GM18868 (cell line): ENCODE measurements at regions not wholly inside any gene's neighbourhood (a gene's known extent, or its start where the extent isn't known, plus 50 kb on each side); places are given as distances from the start of the nearest gene placed in this dataset.

ENCODE experiments used
- ATAC-seq: cut with Tn5 transposase; IDR thresholded peaks from one replicate; pipeline ENCODE4 v1.9.1; 2021; ENCODE audit warnings: mild to moderate bottlenecking, moderate library complexity; ENCODE audit not compliant: unreplicated experiment

DNA sequence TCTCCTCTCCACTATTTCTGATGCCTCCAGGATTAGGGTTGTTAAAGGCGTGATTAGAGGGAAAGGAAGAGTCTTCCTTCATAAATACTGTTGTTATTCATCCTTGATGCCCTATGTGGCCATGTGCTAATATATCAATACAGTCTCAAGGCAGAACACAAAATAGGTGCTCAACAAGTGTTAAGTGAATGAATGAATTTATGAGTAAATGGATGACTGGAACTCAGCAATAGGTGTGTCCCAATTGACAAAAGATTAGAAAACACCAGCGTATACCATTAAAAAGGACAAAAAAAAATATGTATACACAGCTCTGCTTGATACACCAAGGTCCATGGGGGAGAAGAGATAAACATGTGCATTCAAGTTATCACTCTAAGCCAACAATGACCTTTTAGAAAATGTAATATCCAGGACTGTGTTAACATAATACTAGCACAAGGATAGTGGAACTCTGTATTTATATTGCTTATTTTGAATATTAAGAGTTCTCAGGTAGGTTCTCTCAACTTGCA, 171.2 kb upstream of the MYLIP start:
- ATAC-seq: no peak

DNA sequence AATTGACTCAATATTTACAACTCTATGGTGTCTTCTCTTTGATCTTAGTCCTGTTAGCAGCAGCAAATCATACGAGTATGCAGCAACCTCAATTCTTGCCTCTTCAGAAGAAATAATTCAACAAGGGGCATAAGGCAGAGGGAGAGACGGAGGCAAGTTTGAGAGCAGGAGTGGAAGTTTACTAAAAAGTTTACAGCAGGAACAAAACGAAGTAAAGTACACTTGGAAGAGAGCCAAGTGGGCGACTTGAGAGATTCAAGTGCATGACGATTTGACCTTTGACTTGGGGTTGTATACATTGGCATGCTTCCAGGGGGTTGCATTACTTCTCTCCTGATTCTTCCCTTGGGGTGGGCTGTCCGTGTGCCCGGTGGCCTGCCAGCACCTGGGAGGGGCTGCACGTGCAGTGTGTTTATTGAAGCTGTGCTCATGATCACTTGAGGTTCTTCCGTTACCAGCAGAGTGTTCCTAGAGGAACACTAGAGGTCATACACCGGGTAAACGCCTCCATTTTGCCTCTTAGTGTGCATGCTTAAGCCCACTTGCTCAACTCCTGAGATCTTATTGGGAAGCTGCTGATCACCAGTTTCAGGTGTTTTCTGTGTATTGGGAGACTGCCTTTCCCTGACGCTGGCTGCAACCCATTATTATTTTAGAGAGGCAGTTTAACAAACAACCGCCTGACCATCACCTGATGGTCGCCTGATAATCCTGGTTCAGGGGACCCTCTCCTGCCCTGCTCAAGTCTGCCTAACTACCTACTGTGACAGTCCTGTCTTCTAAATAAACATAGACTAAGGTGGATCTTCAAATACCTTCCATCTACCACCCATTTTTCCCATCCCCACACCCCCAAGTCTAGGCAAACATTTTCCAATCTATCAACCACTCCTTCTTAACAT, 172.4 kb upstream of the MYLIP start:
- no peak for ATAC-seq

DNA sequence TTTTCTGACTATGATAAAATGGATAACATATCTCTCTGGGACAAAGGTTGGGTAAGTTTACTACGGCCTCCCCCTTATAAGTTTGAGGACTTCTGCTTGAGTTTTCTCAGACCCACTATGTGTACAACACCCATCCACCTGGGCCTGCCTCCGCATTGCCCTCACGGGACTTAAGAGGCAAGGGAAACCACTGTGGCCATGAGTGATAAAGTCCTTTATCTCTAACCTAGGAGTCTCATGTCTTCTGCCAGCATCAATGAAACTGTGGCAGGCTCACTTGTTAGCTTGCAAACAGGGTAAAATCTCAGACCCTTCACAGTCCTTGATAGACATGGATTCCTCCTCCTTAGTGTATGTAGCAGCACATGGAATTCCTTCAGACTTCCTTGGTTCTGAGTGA, 173.4 kb upstream of the MYLIP start:
- ATAC-seq: no peak

GRCh38 chr6:15953152-15953880, 175.6 kb upstream of the MYLIP start:
- ATAC-seq: no peak

DNA sequence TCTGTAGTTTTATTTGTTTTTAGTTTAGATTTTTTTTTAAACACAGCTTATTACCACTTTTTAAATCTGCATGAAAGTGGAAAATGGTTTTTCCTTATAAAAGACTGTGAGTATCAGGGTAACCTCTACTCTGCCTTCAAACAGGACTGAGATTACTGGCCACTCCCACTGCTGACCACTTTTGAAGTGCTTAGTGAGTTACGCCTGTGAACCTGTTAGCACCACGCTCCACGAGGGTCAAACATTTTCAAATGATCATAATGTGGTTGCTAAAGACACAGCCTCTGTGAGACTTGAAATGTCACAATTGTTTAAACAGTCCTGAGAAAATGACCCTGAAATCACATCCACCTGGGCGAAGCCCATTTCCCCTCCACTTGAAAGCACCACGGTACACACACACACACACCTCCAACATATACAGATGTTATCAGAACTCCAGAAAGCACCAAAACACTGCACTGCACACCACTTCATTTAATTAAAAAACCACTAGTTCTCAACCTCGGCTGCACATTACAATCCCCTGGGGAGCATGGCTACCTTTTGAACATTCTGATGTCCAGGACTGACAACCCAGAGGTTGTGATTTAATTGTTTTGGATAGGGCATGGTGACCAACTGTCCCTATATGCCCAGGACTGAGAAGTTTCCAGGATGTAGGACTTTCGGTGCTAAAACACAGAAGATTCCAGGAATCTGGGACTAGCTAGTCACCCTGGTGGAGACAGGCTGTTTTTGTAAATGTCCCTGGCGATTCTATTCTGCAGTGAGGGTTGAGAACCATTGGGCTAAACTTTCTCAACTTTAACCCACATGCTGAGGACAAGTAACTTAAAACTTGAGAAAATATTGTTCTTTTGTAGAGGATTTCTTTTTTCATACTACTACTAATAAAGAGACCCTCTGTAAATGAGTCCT, 176.4 kb upstream of the MYLIP start:
- ATAC-seq: peak; percentile 56

- ATAC-seq: no peak
Measured at GRCh38 chr6:15950962-15951569, 177.8 kb upstream of the MYLIP start.

- ATAC-seq: no peak
Measured at GRCh38 chr6:15949982-15950381, 178.9 kb upstream of the MYLIP start.

DNA sequence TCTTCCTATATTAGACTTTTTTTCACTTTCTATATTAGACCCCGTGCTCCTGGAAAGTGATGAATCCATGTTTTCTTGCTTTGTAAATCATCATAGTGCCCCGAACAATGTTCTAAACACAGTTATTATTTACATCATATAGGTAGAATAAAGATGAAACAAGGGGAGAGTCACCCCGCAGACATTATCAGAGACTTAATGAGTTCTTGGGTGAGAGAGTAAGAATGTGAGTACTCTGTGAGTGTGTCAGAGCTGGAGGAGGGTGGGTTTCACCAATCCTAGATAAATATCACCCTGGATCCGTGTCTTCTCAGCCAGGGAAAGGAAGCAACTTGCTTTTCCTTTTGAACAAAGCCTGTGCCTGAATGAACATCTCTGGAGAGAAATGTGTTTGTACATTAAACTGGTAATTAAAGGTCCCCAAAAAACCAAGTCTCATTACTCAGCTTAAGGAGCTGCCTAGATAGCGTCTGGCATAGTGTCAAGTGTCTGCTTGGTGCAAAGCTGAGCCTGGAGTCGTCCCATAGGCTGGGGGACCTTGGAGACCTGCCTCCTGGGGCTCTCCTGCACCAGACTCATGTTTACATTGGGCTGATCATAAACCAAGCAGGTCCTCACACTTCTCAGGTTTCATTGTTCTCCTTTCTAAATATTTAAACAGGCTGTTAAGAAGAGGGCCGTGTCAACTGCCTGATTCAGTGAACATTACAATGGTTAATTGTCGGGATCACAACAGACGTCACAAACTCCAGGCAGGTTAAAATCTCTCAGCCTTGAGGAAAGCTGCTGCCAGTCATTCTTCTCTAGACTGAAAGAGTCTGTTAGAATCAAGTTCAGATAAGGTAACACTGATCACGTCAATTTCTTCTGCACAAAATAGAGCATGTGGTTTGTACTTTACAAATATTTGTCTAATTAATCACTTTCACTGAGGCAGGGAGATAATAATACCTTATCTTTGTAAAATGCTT, 179.7 kb upstream of the MYLIP start:
- no peak for ATAC-seq

GRCh38 chr6:15947923-15948322, 181.0 kb upstream of the MYLIP start:
- no peak for ATAC-seq

DNA sequence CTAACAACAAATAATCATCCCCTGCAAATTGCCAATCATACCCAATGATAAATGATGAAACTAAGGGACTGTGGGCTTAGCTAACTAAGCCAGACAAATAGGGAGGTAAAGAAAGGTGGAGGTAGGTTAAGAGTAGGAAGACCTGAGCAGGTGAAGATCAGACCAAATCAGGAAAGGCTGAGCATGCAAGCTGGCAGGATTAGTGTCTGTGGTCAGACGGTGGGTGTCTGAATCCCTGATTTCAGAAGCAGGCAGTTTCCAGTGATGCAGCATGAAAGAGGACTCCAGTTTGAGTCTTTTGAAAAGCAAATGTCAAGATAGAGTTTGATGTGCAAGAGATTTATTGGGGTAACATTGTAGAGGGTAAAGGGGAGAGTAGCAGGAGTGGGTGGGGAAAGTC, 181.4 kb upstream of the MYLIP start:
- ATAC-seq: no peak

DNA sequence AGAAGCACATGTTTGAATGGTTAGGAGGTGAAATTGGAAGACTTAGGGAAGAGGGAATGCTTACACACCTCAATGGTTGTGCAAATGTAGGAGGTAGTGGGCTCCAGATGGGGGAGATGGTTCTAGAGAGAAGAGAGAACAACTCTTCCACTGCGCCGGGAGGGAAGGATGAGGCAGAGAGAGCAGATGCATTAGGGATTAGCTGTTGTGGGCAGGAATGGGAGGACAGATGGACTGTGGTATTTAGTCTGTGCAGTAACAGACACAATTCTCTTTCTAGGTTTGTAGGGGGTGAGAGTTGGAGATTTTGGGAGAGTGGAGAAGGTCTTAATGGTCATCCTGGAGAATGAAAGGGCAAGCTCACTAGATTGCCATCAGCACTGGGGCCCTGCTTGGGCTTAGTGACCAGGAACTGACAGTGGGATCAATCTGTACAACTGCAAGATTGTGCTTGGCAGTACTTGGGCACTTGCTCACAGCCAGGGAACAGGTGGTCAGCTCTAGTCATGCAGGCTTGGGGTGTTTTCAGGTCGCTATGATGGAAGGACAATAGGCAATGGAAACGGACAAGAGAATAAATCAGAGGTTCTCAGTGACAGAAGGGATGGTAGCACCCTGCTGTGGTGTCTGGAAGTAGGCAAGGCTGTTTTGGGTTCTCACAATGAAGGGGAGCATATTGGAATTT, 182.0 kb upstream of the MYLIP start:
- ATAC-seq: no peak

GRCh38 chr6:15945593-15946159, 183.2 kb upstream of the MYLIP start:
- no peak for ATAC-seq

DNA sequence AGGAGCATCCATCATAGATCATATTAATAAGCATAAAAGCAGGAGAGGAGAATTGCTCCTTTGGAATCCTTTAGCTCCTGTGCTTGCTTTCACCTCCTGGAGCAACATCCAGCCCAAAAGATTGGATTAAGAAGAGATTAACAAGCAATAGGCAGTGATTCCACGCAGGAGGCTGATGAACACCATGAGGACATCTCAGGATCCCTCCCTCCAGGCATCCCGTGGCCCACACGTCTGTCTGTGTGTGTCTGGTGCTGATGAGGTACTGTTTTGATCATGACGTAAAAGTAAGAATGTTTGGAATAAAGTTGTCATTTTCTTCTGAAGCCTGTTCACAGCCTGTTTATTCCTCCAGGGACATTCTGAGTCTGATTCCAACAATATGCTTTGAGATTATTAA, 185.5 kb upstream of the MYLIP start:
- ATAC-seq: no peak

GRCh38 chr6:15941168-15941567, 187.7 kb upstream of the MYLIP start:
- ATAC-seq: no peak

GRCh38 chr6:15938107-15938506, 190.8 kb upstream of the MYLIP start:
- no peak for ATAC-seq

- no peak for ATAC-seq
Measured at GRCh38 chr6:15937602-15938001, 191.3 kb upstream of the MYLIP start.

GRCh38 chr6:15936503-15936902, 192.4 kb upstream of the MYLIP start:
- ATAC-seq: peak; percentile 92

GRCh38 chr6:15935661-15936060, 193.2 kb upstream of the MYLIP start:
- no peak for ATAC-seq
